ENCODE measurements at regions not wholly inside any gene's neighbourhood (a gene's known extent, or its start where the extent isn't known, plus 50 kb on each side); places are given as distances from the start of the nearest gene placed in this dataset.
"Not testable (repeated sequence)": the region's sequence is repeated elsewhere in the genome, so short reads cannot be mapped to it uniquely, and the experiment has no call there.

DNA sequence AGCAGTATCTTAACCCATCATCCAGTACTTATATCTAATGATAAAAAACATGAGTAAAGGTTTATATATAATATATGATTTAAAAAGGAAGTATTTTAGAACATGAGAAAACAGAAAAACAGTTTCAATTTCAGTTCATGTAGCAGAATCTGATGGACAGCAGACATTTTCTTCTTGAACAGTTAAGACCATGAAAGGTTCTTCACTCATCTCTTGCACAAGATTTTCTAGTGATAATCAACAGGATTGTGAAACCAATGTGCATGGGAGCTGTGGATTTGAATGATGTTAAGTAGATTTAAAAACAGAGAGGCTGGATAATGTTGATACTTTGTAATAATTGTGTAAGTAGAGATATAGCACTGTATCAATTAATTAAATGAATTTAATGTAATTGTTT is 1297.6 kb downstream of the BRINP3 start:
- DNase-seq, result no peak

DNA sequence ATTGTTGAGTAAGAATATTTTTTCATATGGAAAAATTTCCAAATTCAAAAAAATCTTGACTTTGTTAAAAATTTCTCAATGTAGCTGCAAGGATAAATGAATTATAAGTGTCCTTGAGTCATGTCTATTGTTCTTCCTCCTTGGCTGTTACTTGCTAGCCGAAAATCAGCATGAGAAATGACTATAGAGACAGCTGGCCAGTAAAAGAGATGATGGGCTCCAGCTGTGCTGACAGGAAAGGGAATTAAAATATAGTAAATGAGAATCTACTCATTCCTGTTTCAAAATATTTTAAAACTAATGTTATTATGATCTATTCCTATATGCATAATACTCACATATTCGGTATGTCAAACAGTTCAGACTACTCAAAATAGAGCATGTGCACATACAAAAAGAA is 1292.6 kb downstream of the BRINP3 start:
- DNase-seq, result no peak

DNA sequence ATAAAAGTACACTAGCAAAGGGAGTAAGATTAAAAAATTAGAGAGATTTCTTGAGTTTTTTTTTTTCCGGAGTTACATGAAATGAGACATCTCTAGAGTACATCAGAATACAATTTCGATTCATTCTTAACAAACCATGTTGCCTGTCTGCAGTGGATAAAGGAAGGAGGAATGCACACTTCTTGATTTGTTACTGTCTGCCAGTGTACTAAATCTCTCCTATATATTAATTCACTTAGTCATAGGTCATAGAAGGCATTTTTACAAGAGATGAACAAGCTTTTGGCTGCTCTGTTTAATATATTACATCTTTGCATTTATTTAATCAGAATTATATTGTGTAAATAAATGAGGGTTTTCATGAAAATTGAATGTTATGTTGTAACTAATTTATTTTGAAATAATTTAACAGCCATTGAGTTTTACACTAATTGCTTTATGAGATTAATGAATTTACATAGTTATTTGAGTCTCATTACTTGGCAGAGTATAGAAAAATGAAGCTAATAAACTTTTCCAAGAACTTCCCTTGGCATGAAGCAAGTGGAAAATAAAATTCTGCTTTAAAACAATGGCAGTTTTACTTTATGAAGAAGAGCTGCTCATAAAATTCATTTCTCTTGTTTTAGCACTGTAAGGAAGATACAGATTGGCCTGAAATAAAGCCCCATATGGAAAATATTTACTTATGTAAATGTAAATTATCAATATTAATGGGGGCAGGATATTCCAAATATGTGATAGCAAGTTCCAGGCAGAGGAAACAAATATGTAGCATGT is 1284.7 kb downstream of the BRINP3 start:
- no peak for DNase-seq

DNA sequence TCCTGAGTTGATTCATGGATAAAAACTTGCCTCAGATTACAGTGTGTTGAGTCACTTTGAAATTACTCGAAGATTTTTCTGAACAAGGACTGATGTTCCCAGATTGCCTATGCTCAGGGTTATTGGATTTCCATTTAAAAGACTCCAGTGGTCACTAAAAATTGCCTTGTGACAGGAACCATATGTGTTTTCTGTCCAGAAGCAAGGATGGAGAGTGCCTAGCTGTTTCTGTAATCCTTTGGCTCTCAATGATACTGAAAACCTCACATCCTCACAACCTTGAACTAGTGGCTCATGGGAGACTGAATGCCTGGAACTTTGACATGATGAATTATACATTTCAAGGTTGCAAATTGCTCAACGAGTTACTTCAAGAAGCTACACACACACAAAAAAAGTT is 1271.8 kb downstream of the BRINP3 start:
- no peak for DNase-seq

DNA sequence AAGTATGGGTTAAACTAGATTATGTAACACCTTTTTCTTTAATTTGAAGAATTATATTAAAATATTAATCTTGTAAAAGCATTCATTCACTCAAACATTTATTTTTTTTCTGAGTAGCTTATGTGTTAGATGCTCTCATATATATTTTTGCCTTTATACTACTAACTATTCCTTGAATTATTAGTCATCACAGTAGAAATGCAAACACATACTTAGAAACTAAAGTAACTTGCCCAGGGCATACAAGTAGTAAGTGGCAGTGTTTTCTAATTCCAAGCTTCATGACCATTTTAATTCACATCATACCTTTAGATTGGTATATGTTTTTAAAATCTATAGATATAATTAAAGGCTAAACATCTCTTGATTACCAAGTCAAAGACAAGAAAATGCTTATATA is 1271.0 kb downstream of the BRINP3 start:
- DNase-seq, result no peak

DNA sequence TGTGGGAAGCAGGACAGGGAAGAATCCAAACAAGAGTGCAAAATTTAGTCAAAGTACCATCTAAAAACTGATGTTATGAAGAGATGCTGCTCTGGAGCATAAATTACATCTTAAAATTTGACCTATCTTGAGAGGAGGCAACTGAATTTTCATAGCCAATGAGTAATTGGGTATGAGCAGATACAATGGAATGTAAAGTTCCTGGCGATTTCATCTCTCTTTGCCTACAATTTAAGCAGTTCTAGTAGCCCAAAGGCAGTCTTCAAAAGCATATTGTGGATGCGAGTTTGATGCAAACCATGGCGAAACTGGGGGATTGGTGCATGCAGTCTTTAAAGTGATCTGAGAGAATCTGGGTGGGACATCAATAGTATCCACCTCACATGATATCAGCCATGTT is 1265.9 kb downstream of the BRINP3 start:
- DNase-seq, result no peak

DNA sequence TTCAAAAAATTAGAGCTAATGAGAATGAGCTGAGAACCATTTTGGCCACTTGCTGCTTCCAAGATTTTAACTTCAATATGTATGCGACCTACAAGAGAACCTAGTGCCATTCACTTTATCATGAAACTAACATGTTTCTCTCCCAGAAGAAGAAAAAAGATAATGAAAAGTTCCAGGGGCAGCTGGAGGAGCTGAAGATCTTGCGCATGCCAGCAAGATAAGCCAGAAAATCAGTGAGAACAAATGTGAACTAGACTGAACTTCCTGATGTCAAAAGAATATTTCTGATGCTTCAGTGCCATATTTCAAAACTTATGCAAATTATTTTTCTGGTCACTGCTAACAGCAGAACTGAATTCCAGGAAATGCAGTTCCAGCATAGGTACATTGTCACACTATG is 1265.1 kb downstream of the BRINP3 start:
- DNase-seq, result no peak

DNA sequence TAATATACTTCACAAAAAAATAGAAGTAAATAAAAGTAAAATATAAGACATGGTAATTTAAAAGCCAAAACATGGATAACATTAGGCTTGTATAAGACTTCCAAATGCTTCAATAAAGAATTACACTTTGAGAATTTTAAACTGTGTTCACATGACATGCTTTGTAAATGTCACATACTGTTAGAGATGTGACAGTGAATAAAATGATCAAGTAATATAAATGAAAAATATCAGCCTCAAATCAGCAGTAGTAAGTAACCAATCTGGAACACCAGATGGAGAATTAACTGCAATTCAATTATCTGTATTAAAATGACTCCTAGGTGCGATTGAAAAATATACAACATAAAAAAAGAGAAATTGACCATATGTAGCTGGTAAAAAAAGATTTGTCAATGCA is 1260.8 kb downstream of the BRINP3 start:
- DNase-seq, result no peak

DNA sequence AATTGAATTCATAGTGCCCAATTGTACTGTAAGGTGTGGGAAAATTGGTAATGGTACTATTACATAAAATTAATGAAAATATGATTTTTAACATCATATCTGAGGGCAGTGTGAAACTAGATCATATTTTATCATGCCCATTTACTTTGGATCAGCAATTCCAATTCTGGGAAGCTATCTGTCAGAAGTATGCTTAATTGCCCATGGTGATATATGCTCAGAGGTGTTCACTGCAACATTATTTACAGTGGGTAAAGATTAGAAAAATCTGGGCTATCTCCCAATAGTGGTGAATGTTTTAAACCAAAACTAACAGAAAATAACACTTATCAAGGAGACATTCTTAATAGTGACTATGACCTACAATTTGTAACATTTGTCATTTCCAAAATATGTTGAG is 1260.0 kb downstream of the BRINP3 start:
- no peak for DNase-seq

DNA sequence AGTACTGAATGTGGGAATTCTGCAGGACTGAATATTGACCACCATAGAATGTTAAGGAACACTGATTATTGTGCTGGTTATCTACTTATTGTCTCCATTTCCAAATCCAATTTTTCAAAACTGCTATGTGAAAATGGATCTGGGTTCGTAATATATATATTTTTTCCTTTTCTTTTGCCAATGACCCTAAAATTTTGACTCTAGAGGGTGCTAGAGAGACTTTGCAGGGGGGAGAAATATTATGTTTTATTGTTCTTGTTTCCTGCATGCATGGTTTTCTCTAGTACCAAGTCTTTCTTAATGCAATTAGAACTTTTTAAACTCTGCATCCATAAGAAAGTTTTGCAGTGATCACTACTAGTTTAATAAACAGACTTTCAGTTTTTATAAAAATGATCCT is 1256.9 kb downstream of the BRINP3 start:
- DNase-seq, result no peak

DNA sequence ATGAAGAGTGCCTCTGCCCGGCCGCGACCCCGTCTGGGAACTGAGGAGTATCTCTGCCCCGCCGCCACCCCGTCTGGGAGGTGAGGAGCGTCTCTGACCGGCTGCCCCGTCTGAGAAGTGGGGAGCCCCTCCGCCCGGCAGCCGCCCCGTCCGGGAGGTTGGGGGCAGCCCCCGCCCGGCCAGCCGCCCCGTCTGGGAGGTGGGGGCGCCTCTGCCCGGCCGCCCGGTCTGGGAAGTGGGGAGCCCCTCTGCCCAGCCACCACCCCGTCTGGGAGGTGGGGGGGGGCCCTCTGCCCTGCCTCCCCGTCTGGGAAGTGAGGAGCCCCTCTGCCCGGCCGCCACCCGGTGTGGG is 1251.9 kb downstream of the BRINP3 start:
- not testable (repeated sequence) for DNase-seq

DNA sequence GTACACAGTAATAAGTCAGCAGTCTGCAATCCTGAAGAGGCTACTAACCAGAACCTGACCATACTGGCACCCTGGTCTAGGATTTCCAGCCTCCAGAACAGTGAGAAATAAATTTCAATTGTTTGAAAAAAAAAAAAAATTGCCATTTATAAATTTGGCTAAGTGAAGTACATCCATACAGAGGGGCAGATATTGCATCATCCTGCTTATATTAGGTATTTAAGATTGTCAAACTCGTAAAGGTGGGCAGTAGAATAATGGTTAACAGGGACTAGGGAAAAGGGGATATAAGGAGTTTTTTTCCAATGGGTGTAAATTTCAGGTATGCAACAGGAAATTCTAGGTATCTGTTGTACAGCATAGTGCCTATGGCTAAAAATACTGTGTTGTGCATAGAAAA is 1250.9 kb downstream of the BRINP3 start:
- DNase-seq, result no peak

DNA sequence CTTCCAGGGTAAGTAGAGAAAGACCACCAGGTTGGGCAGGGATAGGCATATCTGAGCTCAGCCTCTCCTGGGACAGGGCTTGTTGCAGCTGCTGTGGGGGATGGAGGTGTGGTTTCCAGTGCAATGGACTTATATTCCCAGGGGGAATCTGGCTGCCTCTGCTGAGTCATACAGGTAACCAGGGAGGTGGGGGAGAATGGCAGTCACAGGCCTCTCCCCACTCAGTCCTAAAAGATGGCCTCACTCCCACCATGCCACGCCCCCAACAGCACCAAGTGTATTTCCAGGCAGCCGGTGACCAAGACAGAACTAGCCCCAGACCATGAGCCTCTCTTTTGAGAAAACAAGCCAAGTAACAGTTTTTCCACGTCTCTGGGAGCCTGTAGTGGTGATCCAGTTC is 1240.7 kb downstream of the BRINP3 start:
- DNase-seq, result peak; percentile 43

DNA sequence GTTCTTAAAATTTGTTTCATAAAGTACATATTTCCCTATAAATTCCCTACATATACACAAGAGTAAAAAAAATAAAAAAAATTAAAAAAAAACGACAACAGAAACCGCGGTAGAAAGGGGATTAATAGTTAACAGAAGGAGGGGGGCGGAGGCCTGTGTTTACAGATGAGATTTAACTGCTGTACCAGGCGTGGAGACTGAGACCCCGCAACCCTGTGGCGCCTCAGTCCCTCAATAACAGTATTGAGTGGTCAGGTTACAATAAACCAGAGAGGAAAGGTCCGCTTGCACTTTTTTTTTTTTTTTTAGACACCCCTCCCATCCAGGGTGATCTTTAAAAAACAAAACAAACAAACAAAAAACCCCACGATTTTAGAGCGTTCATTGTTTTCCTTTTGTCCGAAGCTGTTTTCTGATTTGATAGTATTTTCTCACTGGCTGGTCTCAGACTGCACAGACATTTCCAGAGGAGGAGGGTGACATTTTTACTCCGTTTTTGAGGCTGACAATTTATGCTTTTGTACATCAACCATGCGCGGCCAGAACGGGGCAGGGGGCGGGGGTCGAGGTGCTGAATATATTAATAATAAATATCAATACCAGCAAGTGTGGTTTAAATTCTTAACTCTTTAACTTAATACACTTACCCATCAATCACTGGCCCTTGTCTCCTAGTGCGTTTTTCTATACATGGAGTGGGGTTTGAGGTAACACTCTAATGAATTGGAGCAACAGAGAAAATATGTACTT is 1223.9 kb downstream of the BRINP3 start:
- DNase-seq, result no peak

DNA sequence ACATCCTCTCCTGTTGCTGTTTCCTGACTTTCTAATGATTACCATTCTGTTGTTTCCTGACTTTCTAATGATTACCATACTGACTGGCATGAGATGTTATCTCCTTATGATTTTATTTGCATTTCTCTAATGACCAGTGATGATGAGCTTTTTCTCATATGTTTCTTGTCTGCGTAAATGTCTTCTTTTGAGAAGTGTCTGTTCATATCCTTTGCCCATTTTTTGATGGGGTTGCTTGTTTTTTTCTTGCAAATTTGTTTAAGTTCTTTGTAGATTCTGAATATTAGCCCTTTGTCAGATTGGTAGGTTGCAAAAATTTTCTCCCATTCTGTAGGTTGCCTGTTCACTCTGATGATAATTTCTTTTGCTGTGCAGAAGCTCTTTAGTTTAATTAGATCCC is 1216.5 kb downstream of the BRINP3 start:
- not testable (repeated sequence) for DNase-seq

DNA sequence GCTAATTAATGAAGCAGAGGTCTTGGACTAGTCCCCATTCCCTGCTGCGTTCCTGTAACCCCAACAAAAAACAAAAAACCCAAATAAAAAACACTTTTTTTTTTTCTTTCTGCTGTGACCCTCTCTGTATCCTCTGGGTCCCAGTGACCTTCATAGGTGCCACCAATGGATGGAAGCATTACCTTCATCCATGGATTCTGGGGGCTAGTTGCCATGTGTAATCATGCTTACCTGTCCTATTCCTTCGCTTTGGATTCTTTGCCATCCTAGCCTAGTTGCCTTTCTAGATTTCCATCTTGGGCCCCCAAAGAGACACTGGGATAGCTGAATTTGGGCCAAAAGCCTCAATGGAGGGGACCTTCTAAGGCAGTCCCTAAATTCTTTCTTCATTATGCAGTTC is 1208.7 kb downstream of the BRINP3 start:
- DNase-seq, result no peak

DNA sequence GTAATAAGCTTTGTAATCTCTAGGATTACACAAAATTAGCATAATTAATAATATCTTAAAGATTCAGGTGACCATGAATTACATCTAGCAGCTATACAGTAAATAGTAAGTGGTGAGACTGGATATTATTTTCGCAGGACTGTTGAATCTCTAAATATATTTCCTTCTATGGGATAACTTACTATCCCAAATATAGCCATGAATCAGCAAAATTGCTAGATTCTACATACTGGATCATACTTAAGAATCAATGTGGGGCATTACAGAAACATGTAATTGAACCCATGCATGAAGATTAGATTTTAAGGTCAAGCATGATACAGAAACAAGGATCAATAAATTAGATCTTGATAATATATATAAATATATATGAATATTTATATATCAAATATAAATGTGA is 1203.4 kb downstream of the BRINP3 start:
- DNase-seq, result no peak

DNA sequence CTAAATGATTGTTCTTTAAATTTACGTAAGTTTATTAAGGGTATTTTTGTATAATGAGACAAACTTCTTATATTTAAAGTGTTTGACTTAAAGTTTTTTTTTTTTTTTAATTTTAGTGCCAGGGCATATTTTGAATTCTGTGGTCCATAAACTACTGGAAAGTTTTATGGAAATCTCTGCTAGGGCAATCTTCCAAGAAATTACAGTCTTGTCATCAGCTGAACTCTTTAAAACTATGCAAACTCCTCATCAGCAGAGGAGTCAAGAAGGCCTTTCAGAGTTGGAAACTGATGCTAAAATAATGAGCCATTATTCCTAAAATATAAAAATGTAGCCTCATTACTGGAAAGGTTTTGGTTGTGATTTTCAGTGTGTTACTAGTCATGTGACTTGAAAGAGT is 1201.9 kb downstream of the BRINP3 start:
- DNase-seq, result no peak

DNA sequence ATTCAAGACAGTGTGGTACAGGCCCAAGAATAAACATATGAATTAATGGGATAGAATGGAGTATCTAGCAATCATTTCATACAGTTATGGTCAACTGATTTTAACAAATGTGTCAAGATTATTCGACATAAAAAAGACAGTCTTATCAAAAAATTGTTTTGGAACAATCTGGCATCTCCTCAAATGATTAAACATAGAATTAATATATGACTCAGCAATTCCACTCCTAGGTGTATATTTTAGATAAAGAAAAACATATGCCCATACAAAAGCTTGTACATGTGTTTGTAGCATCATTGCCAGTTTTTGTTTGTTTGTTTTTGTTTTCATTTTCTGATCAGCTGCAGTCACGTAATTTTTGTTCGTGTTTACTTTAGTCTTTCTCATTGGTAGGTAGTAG is 1188.3 kb downstream of the BRINP3 start:
- DNase-seq, result no peak

DNA sequence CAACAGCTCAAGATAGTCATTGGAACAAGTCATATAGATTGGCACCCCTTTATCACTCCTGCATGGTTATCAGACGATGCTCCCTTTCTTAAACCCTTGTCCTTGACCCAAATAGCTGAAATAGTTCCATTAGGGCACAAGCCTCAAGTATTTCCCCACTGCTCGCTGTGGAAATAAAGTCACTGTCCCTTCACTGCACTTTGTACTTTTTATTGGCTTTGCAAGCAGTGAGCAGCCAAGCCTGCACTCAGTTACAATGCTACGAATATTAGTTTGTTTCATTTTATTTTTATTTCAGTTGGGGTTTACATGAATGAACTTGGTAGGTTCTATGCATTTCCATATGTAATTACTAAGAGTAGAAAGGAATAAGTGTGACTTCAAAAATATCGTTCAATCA is 1176.4 kb downstream of the BRINP3 start:
- no peak for DNase-seq

DNA sequence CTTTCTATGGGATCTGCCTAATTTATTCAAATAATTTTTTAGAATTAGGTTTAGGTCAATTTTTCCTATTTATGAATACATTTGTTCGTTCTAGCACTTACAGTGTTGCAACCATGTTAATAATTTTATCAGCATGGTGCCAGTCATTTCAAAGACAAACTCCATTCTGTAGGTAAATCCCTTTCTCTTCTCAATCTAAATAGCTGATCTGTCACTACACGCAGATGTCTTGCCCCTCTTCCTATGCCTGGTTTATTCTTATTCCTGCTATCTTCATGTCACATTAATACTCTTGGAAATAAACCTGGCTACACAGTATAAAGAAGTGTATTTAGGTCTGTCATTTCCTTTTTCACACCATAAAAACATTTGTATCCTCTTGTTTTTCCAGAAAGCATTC is 1172.4 kb downstream of the BRINP3 start:
- no peak for DNase-seq

DNA sequence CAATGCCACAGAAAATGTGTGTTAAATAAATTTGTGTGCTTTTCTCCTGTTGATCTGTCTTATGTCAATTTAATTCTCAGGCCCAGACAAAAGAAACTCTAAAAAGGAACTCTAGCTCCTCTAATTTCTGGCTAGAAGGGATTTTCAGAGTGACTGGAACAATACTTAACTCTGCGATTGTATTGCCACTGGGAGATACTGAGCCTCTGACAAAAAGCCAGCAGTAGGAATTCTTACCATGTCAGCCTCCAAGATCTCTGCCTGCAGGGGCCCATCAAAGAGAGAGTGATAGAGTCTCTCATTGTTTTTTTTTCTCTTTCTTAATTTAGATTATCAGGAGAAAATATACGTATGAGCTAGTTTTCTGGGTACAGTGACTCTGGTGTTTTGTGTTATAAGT is 1165.7 kb downstream of the BRINP3 start:
- DNase-seq, result no peak

DNA sequence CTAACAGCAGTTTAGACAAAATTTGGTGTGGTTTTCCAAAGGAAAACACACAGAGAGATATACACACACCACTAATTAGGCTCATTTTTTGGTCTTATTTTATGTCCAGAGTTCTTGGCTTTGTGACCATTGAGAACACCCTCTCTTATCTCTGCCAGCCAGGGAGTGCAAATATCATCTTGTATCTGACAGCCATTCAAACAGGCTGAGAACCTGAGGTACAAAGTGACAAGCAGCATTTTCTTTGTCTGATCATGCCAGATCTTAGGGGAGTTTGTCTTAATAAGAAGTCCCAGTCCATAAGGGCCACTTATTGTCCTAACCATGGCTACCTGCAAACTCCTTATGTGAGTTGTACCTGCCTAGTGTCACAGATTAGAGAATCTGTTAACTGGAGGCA is 1165.2 kb downstream of the BRINP3 start:
- DNase-seq, result no peak

DNA sequence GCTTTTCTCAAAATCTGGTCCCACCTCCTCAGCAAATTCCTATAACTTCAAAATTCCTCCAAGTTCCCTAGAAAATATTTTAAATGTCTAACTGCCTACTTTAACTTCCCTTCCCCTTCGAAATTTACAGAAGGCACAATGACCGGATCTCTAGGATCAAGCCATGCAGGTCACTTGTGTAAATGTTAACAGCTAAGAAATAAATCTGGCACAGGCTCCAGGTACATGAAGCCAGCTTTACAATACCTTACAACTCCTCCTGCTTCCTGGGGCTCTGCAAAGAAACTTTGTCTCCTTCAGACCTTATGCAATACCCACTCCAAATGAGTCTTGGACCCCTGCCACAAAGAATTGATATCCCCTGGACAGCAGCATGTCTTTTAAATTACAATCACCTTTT is 1164.2 kb downstream of the BRINP3 start:
- no peak for DNase-seq

Measured in NCI-H1436 (cell line).